ENCODE measurements at regions not wholly inside any gene's neighbourhood (a gene's known extent, or its start where the extent isn't known, plus 50 kb on each side); places are given as distances from the start of the nearest gene placed in this dataset.

- Histone ChIP-seq H3K23ac (ENCODE audit: low read length) (no peak overlapping the region), H3K79me1 (ENCODE audit: low read length) (no peaks in the 10 kb centered on the region), H2BK120ac (ENCODE audit: insufficient read depth, low read length, poor library complexity) (no peak overlapping the region), H3K4me3 (ENCODE audit: low read depth, low read length) (no peak overlapping the region), H3K4ac (ENCODE audit: low read depth, low read length) (no peak overlapping the region), H3K36me3 (ENCODE audit: control insufficient read depth in 1 of 2, insufficient read depth in 2 of 2, low read length in 2 of 2) (no peaks in the 10 kb centered on the region), H3K9ac (ENCODE audit: low read length) (no peak overlapping the region), H2AK5ac (ENCODE audit: low read length) (no peak overlapping the region), H3K27ac (ENCODE audit: low read depth, low read length) (no peak overlapping the region), H3K4me2 (ENCODE audit: low read length) (no peak overlapping the region), H3K27me3 (ENCODE audit: insufficient read depth, low read length) (no peaks in the 10 kb centered on the region), H3K9me3 (ENCODE audit: insufficient read depth, low read depth, low read length) (no peaks in the 10 kb centered on the region), H2AFZ (ENCODE audit: insufficient read depth, low read length, poor library complexity) (no peak overlapping the region), H3K18ac (ENCODE audit: low read length) (no peak overlapping the region), H3K14ac (ENCODE audit: low read length) (no peak overlapping the region), H4K91ac (ENCODE audit: low read depth, low read length) (no peak overlapping the region), H2BK12ac (ENCODE audit: low read length) (no peak overlapping the region), H4K12ac (ENCODE audit: low read depth, low read length) (no peak overlapping the region), H3K79me2 (ENCODE audit: control insufficient read depth, insufficient read depth, low read length, poor library complexity) (no peaks in the 10 kb centered on the region), H4K8ac (ENCODE audit: low read depth, low read length) (no peak overlapping the region), H3K4me1 (ENCODE audit: control insufficient read depth in 1 of 2, insufficient read depth in 2 of 2, low read length in 2 of 2) (no peaks in the 10 kb centered on the region), H2BK5ac (ENCODE audit: low read depth, low read length, poor library complexity) (no peak overlapping the region)
- no peak for DNase-seq
These were observed 311.7 kb downstream of the HIVEP2 start for GRCh38 chr6:142633317-142633716.

- Histone ChIP-seq H3K27me3 (ENCODE audit: insufficient read depth, low read length) (no peaks in the 10 kb centered on the region), H2BK5ac (ENCODE audit: low read depth, low read length, poor library complexity) (no peak overlapping the region), H4K8ac (ENCODE audit: low read depth, low read length) (no peak overlapping the region), H3K9ac (ENCODE audit: low read length) (no peak overlapping the region), H3K14ac (ENCODE audit: low read length) (no peak overlapping the region), H3K23ac (ENCODE audit: low read length) (no peak overlapping the region), H2BK12ac (ENCODE audit: low read length) (no peak overlapping the region), H3K79me2 (ENCODE audit: control insufficient read depth, insufficient read depth, low read length, poor library complexity) (no peaks in the 10 kb centered on the region), H3K4ac (ENCODE audit: low read depth, low read length) (no peak overlapping the region), H4K12ac (ENCODE audit: low read depth, low read length) (no peak overlapping the region), H3K79me1 (ENCODE audit: low read length) (no peaks in the 10 kb centered on the region), H3K9me3 (ENCODE audit: insufficient read depth, low read depth, low read length) (no peaks in the 10 kb centered on the region), H3K4me1 (ENCODE audit: control insufficient read depth in 1 of 2, insufficient read depth in 2 of 2, low read length in 2 of 2) (no peaks in the 10 kb centered on the region), H2AFZ (ENCODE audit: insufficient read depth, low read length, poor library complexity) (no peak overlapping the region), H2AK5ac (ENCODE audit: low read length) (no peak overlapping the region), H3K4me2 (ENCODE audit: low read length) (no peak overlapping the region), H3K18ac (ENCODE audit: low read length) (no peak overlapping the region), H3K4me3 (ENCODE audit: low read depth, low read length) (no peak overlapping the region), H3K27ac (ENCODE audit: low read depth, low read length) (no peak overlapping the region), H4K91ac (ENCODE audit: low read depth, low read length) (no peak overlapping the region), H2BK120ac (ENCODE audit: insufficient read depth, low read length, poor library complexity) (no peak overlapping the region), H3K36me3 (ENCODE audit: control insufficient read depth in 1 of 2, insufficient read depth in 2 of 2, low read length in 2 of 2) (no peaks in the 10 kb centered on the region)
- no CpG with 5 or more reads among the region's 1 CpG for WGBS (ENCODE audit: extremely low coverage, insufficient coverage, insufficient read length)
- DNase-seq = peak; percentile 25 to 40
These were observed 309.8 kb downstream of the HIVEP2 start for GRCh38 chr6:142635130-142635529.

GRCh38 chr6:142637624-142638351 is 307.2 kb downstream of the HIVEP2 start:
- no peak overlapping the region for H2BK5ac ChIP-seq (ENCODE audit: low read depth, low read length, poor library complexity)
- no peak overlapping the region for H3K9ac ChIP-seq (ENCODE audit: low read length)
- H3K4me2 ChIP-seq (ENCODE audit: low read length) = no peak overlapping the region
- H3K18ac ChIP-seq (ENCODE audit: low read length) = no peak overlapping the region
- no peaks in the 10 kb centered on the region for H3K79me1 ChIP-seq (ENCODE audit: low read length)
- no peaks in the 10 kb centered on the region for H3K36me3 ChIP-seq (ENCODE audit: control insufficient read depth in 1 of 2, insufficient read depth in 2 of 2, low read length in 2 of 2)
- no peaks in the 10 kb centered on the region for H3K79me2 ChIP-seq (ENCODE audit: control insufficient read depth, insufficient read depth, low read length, poor library complexity)
- no peaks in the 10 kb centered on the region for H3K27me3 ChIP-seq (ENCODE audit: insufficient read depth, low read length)
- H4K91ac ChIP-seq (ENCODE audit: low read depth, low read length) = no peak overlapping the region
- H2AFZ ChIP-seq (ENCODE audit: insufficient read depth, low read length, poor library complexity) = no peak overlapping the region
- no peak overlapping the region for H3K23ac ChIP-seq (ENCODE audit: low read length)
- no peak for DNase-seq
- H3K9me3 ChIP-seq (ENCODE audit: insufficient read depth, low read depth, low read length) = no peaks in the 10 kb centered on the region
- no peak overlapping the region for H2BK120ac ChIP-seq (ENCODE audit: insufficient read depth, low read length, poor library complexity)
- no CpG with 5 or more reads among the region's 10 CpGs for WGBS (ENCODE audit: extremely low coverage, insufficient coverage, insufficient read length)
- no peak overlapping the region for H3K27ac ChIP-seq (ENCODE audit: low read depth, low read length)
- H2BK12ac ChIP-seq (ENCODE audit: low read length) = no peak overlapping the region
- H2AK5ac ChIP-seq (ENCODE audit: low read length) = no peak overlapping the region
- no peak overlapping the region for H3K4ac ChIP-seq (ENCODE audit: low read depth, low read length)
- no peak overlapping the region for H3K4me3 ChIP-seq (ENCODE audit: low read depth, low read length)
- H3K4me1 ChIP-seq (ENCODE audit: control insufficient read depth in 1 of 2, insufficient read depth in 2 of 2, low read length in 2 of 2) = no peaks in the 10 kb centered on the region
- no peak overlapping the region for H4K12ac ChIP-seq (ENCODE audit: low read depth, low read length)
- H3K14ac ChIP-seq (ENCODE audit: low read length) = no peak overlapping the region
- no peak overlapping the region for H4K8ac ChIP-seq (ENCODE audit: low read depth, low read length)

- Histone ChIP-seq H3K18ac (ENCODE audit: low read length) (no peak overlapping the region), H2BK120ac (ENCODE audit: insufficient read depth, low read length, poor library complexity) (no peak overlapping the region), H3K9ac (ENCODE audit: low read length) (no peak overlapping the region), H2BK12ac (ENCODE audit: low read length) (no peak overlapping the region), H3K4me1 (ENCODE audit: control insufficient read depth in 1 of 2, insufficient read depth in 2 of 2, low read length in 2 of 2) (no peaks in the 10 kb centered on the region), H4K8ac (ENCODE audit: low read depth, low read length) (no peak overlapping the region), H4K12ac (ENCODE audit: low read depth, low read length) (no peak overlapping the region), H3K79me1 (ENCODE audit: low read length) (no peaks in the 10 kb centered on the region), H3K9me3 (ENCODE audit: insufficient read depth, low read depth, low read length) (no peaks in the 10 kb centered on the region), H3K79me2 (ENCODE audit: control insufficient read depth, insufficient read depth, low read length, poor library complexity) (no peaks in the 10 kb centered on the region), H3K23ac (ENCODE audit: low read length) (no peak overlapping the region), H2AFZ (ENCODE audit: insufficient read depth, low read length, poor library complexity) (no peak overlapping the region), H3K14ac (ENCODE audit: low read length) (no peak overlapping the region), H3K4me3 (ENCODE audit: low read depth, low read length) (no peak overlapping the region), H2BK5ac (ENCODE audit: low read depth, low read length, poor library complexity) (no peak overlapping the region), H4K91ac (ENCODE audit: low read depth, low read length) (no peak overlapping the region), H3K4me2 (ENCODE audit: low read length) (no peak overlapping the region), H2AK5ac (ENCODE audit: low read length) (no peak overlapping the region), H3K4ac (ENCODE audit: low read depth, low read length) (no peak overlapping the region), H3K27me3 (ENCODE audit: insufficient read depth, low read length) (no peaks in the 10 kb centered on the region), H3K36me3 (ENCODE audit: control insufficient read depth in 1 of 2, insufficient read depth in 2 of 2, low read length in 2 of 2) (no peaks in the 10 kb centered on the region), H3K27ac (ENCODE audit: low read depth, low read length) (no peak overlapping the region)
- no CpG with 5 or more reads among the region's 1 CpG for WGBS (ENCODE audit: extremely low coverage, insufficient coverage, insufficient read length)
- no peak for DNase-seq
These were observed 302.3 kb downstream of the HIVEP2 start for GRCh38 chr6:142642651-142643050.

Data from trophoblast cell (in vitro differentiated cells and primary cell).